SIG-M5 treated with dmso at 0.1 percent for 504 hours (cell line): ENCODE measurements at regions not wholly inside any gene's neighbourhood (a gene's known extent, or its start where the extent isn't known, plus 50 kb on each side); places are given as distances from the start of the nearest gene placed in this dataset.

ENCODE experiments used
- DNase-seq: peaks from one replicate; lab custom pipeline; 2025; ENCODE audit not compliant: unreplicated experiment; lab: John Stamatoyannopoulos, UW

- DNase-seq = no peak
Measured at GRCh38 chr5:26681861-26682260, 356.5 kb downstream of the CDH9 start.

GRCh38 chr5:26674846-26675245 lies 363.5 kb downstream of the CDH9 start:
- DNase-seq = no peak

- DNase-seq = no peak
Measured at GRCh38 chr5:26669523-26669922, 368.9 kb downstream of the CDH9 start.

- no peak for DNase-seq
Measured at GRCh38 chr5:26669031-26669430, 369.4 kb downstream of the CDH9 start.

GRCh38 chr5:26666371-26666770 lies 372.0 kb downstream of the CDH9 start:
- no peak for DNase-seq

GRCh38 chr5:26663500-26663899 lies 374.9 kb downstream of the CDH9 start:
- DNase-seq = no peak

- DNase-seq = no peak
Measured at GRCh38 chr5:26662806-26663360, 375.5 kb downstream of the CDH9 start.

GRCh38 chr5:26660116-26660515 lies 378.3 kb downstream of the CDH9 start:
- no peak for DNase-seq

GRCh38 chr5:26649000-26649399 lies 389.4 kb downstream of the CDH9 start:
- no peak for DNase-seq

- no peak for DNase-seq
Measured at GRCh38 chr5:26647781-26648180, 390.6 kb downstream of the CDH9 start.

- DNase-seq = peak; percentile 1
Measured at GRCh38 chr5:26645659-26646058, 392.7 kb downstream of the CDH9 start.

- DNase-seq = no peak
Measured at GRCh38 chr5:26641492-26641891, 396.9 kb downstream of the CDH9 start.

- no peak for DNase-seq
Measured at GRCh38 chr5:26625099-26625498, 413.3 kb downstream of the CDH9 start.

GRCh38 chr5:26622947-26623346 lies 415.4 kb downstream of the CDH9 start:
- DNase-seq = no peak

GRCh38 chr5:26610577-26610976 lies 427.8 kb downstream of the CDH9 start:
- DNase-seq = no peak

- DNase-seq = no peak
Measured at GRCh38 chr5:26601563-26601962, 436.8 kb downstream of the CDH9 start.

- no peak for DNase-seq
Measured at GRCh38 chr5:26582350-26583045, 455.9 kb downstream of the CDH9 start.

GRCh38 chr5:26579712-26580111 lies 458.7 kb downstream of the CDH9 start:
- no peak for DNase-seq

GRCh38 chr5:26578002-26578401 lies 460.4 kb downstream of the CDH9 start:
- no peak for DNase-seq

GRCh38 chr5:26572480-26572879 lies 465.9 kb downstream of the CDH9 start:
- DNase-seq = no peak

- DNase-seq = no peak
Measured at GRCh38 chr5:26569929-26570258, 468.5 kb downstream of the CDH9 start.

GRCh38 chr5:26569241-26569928 lies 469.0 kb downstream of the CDH9 start:
- DNase-seq = no peak

- DNase-seq = no peak
Measured at GRCh38 chr5:26568316-26568715, 470.1 kb downstream of the CDH9 start.
